SK-N-SH (cell line): ENCODE measurements at regions not wholly inside any gene's neighbourhood (a gene's known extent, or its start where the extent isn't known, plus 50 kb on each side); places are given as distances from the start of the nearest gene placed in this dataset.

Experiments used
- CTCF ChIA-PET: fragments of 300-600, 350-600 bp; formaldehyde crosslinking; extraction: SDS; loops from one replicate; lab custom pipeline; 2021; lab: Yijun Ruan, JAX
- POLR2A ChIA-PET: fragments of 350-600 bp; sonication (Branson Sonifier 250); formaldehyde crosslinking; extraction: SDS; loops from one replicate; lab custom pipeline; 2020; ENCODE audit warnings: antibody characterized with exemption, inconsistent platforms; lab: Yijun Ruan, JAX
- DNase-seq: peaks from one replicate; pipeline ENCODE4 v3.0.0; 2012
- H2AFZ ChIP-seq: fragments of 200-600 bp; sonication (generic); 2 replicates; pipeline ENCODE4 v1.8.1; 2016; ENCODE audit warnings: antibody characterized with exemption, mild to moderate bottlenecking, low read depth
- H3F3A ChIP-seq: fragments of 200-600 bp; sonication (generic); replicated peaks from 2 replicates; pipeline ENCODE3; 2016; ENCODE audit warnings: antibody characterized with exemption, mild to moderate bottlenecking; ENCODE audit not compliant: insufficient read depth
- H3K27ac ChIP-seq, 2 experiments: fragments of 200-500 bp in 1 of 2; fragments of 200-600 bp in 1 of 2; sonication (Bioruptor generic) in 1 of 2; sonication (generic), shearing (Covaris generic) in 1 of 2; 2 replicates each; pipeline versions ENCODE4 v1.5.1 to v1.6.1; 2014 to 2016; ENCODE audit warnings: low read depth in 2 of 2, inconsistent platforms in 1 of 2, low read length in 1 of 2, mild to moderate bottlenecking in 1 of 2, mixed read lengths in 1 of 2
- H3K27me3 ChIP-seq: fragments of 200-600 bp; sonication (generic), shearing (Covaris generic); 2 replicates; pipeline ENCODE4 v1.6.1; 2016; ENCODE audit warnings: mixed run types; ENCODE audit not compliant: insufficient read depth
- H3K36me3 ChIP-seq, 2 experiments: fragments of 200-500 bp in 1 of 2; fragments of 200-600 bp in 1 of 2; sonication (Bioruptor generic) in 1 of 2; sonication (generic) in 1 of 2; replicated peaks in 1 of 2; 2 replicates each; pipeline versions ENCODE3 to v1.5.1; 2014 to 2016; ENCODE audit warnings: low read length in 1 of 2, mild to moderate bottlenecking in 1 of 2; ENCODE audit not compliant: insufficient read depth in 2 of 2, control insufficient read depth in 1 of 2
- H3K4me1 ChIP-seq, 2 experiments: fragments of 200-500 bp in 1 of 2; fragments of 200-600 bp in 1 of 2; sonication (Bioruptor generic) in 1 of 2; sonication (generic), shearing (Covaris generic) in 1 of 2; 2 replicates each; pipeline versions ENCODE4 v1.5.1 to v1.6.1; 2014 to 2016; ENCODE audit warnings: low read depth in 1 of 2, low read length in 1 of 2, mixed run types in 1 of 2; ENCODE audit not compliant: insufficient read depth in 2 of 2, control insufficient read depth in 1 of 2
- H3K4me2 ChIP-seq: fragments of 200-600 bp; sonication (generic), shearing (Covaris generic); 2 replicates; pipeline ENCODE4 v1.6.1; 2017; ENCODE audit warnings: mixed run types
- H3K4me3 ChIP-seq, 2 experiments: fragments of 200-500 bp in 1 of 2; fragments of 200-600 bp in 1 of 2; sonication (Bioruptor generic) in 1 of 2; sonication (generic), shearing (Covaris generic) in 1 of 2; 2 replicates each; pipeline versions ENCODE4 v1.5.1 to v1.8.1; 2014 to 2016; ENCODE audit warnings: low read depth in 2 of 2, inconsistent platforms in 1 of 2, low read length in 1 of 2, mild to moderate bottlenecking in 1 of 2, mixed read lengths in 1 of 2, moderate library complexity in 1 of 2
- H3K79me2 ChIP-seq: fragments of 200-600 bp; sonication (generic); 2 replicates; pipeline ENCODE4 v1.8.1; 2017; ENCODE audit warnings: mild to moderate bottlenecking; ENCODE audit not compliant: insufficient read depth
- H3K9ac ChIP-seq: fragments of 200-600 bp; sonication (generic); 2 replicates; pipeline ENCODE4 v1.6.1; 2017; ENCODE audit warnings: mixed run types
- H3K9me2 ChIP-seq: fragments of 200-600 bp; sonication (generic); 2 replicates; pipeline ENCODE4 v1.6.1; 2017; ENCODE audit warnings: mixed run types
- H3K9me3 ChIP-seq: fragments of 200-600 bp; sonication (generic); 2 replicates; pipeline ENCODE4 v1.6.1; 2017; ENCODE audit warnings: mixed run types, mild to moderate bottlenecking, moderate library complexity
- H4K20me1 ChIP-seq: fragments of 200-600 bp; sonication (generic); 2 replicates; pipeline ENCODE4 v1.6.1; 2017; ENCODE audit warnings: mild to moderate bottlenecking, mixed run types; ENCODE audit not compliant: insufficient read depth
- EZH2phosphoT487 ChIP-seq: fragments of 200-600 bp; sonication (generic); IDR thresholded peaks from 2 replicates; pipeline ENCODE4 v1.6.1; 2017; ENCODE audit warnings: low read depth, mixed run types, mild to moderate bottlenecking, antibody characterized with exemption, moderate library complexity, borderline replicate concordance
- FOSL2 ChIP-seq: IDR thresholded peaks from 2 replicates; pipeline ENCODE4 v1.4.0; 2012; ENCODE audit warnings: low read depth, mild to moderate bottlenecking, moderate library complexity, borderline replicate concordance
- FOXJ3 ChIP-seq: sonication (generic); formaldehyde crosslinking; IDR thresholded peaks from 2 replicates; pipeline ENCODE4 v1.5.1; 2020; ENCODE audit warnings: mild to moderate bottlenecking, missing genetic modification reagents
- GATA2 ChIP-seq: sonication (generic); formaldehyde crosslinking; IDR thresholded peaks from 2 replicates; pipeline ENCODE4 v1.5.0; 2020; ENCODE audit warnings: mild to moderate bottlenecking, missing genetic modification reagents
- JUND ChIP-seq: IDR thresholded peaks from 2 replicates; pipeline ENCODE4 v1.4.0; 2012
- MAX ChIP-seq: IDR thresholded peaks from 2 replicates; pipeline ENCODE4 v1.4.0; 2012; ENCODE audit warnings: low read depth
- MEF2A ChIP-seq: IDR thresholded peaks from 2 replicates; pipeline ENCODE4 v1.4.0; 2012; ENCODE audit warnings: low read depth, borderline replicate concordance
- MXI1 ChIP-seq: IDR thresholded peaks from 2 replicates; pipeline ENCODE4 v1.6.1; 2012; ENCODE audit warnings: mild to moderate bottlenecking, low read depth, low read length, improper control_type of control experiment
- PBX3 ChIP-seq: IDR thresholded peaks from 2 replicates; pipeline ENCODE4; 2012
- POLR2AphosphoS5 ChIP-seq: IDR thresholded peaks from 2 replicates; pipeline ENCODE4 v1.6.1; 2012; ENCODE audit warnings: low read depth, low read length
- RAD21 ChIP-seq: IDR thresholded peaks from 2 replicates; pipeline ENCODE4 v1.6.1; 2012; ENCODE audit warnings: mild to moderate bottlenecking, low read length
- REST ChIP-seq: IDR thresholded peaks from 2 replicates; pipeline ENCODE4 v1.6.1; 2012; ENCODE audit warnings: mild to moderate bottlenecking, low read depth, low read length, moderate library complexity
- RFX5 ChIP-seq: IDR thresholded peaks from 2 replicates; pipeline ENCODE4 v1.6.1; 2012; ENCODE audit warnings: mild to moderate bottlenecking, improper control_type of control experiment, low read length
- TCF12 ChIP-seq: IDR thresholded peaks from 2 replicates; pipeline ENCODE4 v1.4.0; 2012
- TEAD4 ChIP-seq: IDR thresholded peaks from 2 replicates; pipeline ENCODE4 v1.4.0; 2012; ENCODE audit warnings: mild to moderate bottlenecking, borderline replicate concordance; ENCODE audit not compliant: insufficient read depth
- USF1 ChIP-seq: IDR thresholded peaks from 2 replicates; pipeline ENCODE4 v1.4.0; 2012; ENCODE audit warnings: low read depth, borderline replicate concordance
- USF2 ChIP-seq: fragments of 150-350 bp; IDR thresholded peaks from 2 replicates; pipeline ENCODE4 v1.6.1; 2017; ENCODE audit warnings: antibody characterized with exemption, low read length, low read depth, borderline replicate concordance
- ZBTB33 ChIP-seq: IDR thresholded peaks from 2 replicates; pipeline ENCODE4 v1.4.0; 2012; ENCODE audit warnings: low read depth, borderline replicate concordance
- WGBS: methylation state at CpG from one replicate; pipeline ENCODE4 v1.1.6; 2017; ENCODE audit warnings: low lambda C conversion rate; 5-methylcytosine and 5-hydroxymethylcytosine counted together

- TF ChIP-seq USF2 (no peak), GATA2 (CRISPR knock-in tag) (no peak), TEAD4 (no peak), MEF2A (no peak), RAD21 (no peak), MAX (no peak), ZBTB33 (no peak), MXI1 (no peak), FOXJ3 (CRISPR knock-in tag) (no peak), REST (no peak), POLR2AphosphoS5 (no peak)
Measured at GRCh38 chr1:81174052-81174451, 626.7 kb upstream of the ADGRL2 start (continued).

- no peak overlapping the region for H3K4me2 ChIP-seq
- H3K79me2 ChIP-seq, result no peaks in the 10 kb centered on the region
- ChIA-PET CTCF (interaction anchor here (1.6 kb wide), 1 partner anchor 14 kb away, joined by 3 read pairs; no protein-coding TSS in a partner anchor), POLR2A (no interaction called here)
- no peaks in the 10 kb centered on the region for H3F3A ChIP-seq
- H3K27ac ChIP-seq, result no peak overlapping the region
- no peak overlapping the region for H2AFZ ChIP-seq
- no peaks in the 10 kb centered on the region for H3K36me3 ChIP-seq
- H3K27me3 ChIP-seq, result no peaks in the 10 kb centered on the region
- H3K4me3 ChIP-seq, result no peak overlapping the region
- H3K4me1 ChIP-seq, result no peaks in the 10 kb centered on the region
- WGBS, result 81% methylated on average over 2 of the region's 2 CpGs
- no peaks in the 10 kb centered on the region for H3K9me2 ChIP-seq
- DNase-seq, result no peak
- H3K9ac ChIP-seq, result no peak overlapping the region
- no peak for TF ChIP-seq USF1
- no peak for TF ChIP-seq EZH2phosphoT487
- TF ChIP-seq TEAD4, result no peak
- no peak for TF ChIP-seq JUND
- no peak for TF ChIP-seq MXI1
- TF ChIP-seq TCF12, result no peak
- TF ChIP-seq RFX5, result no peak
- no peak for TF ChIP-seq PBX3
- TF ChIP-seq MAX, result no peak
- no peak for TF ChIP-seq FOSL2
- 0 out of 2 replicates have a peak, but pooled peaks cover 7% of the 10 kb centered on the region for H3K9me3 ChIP-seq
- no peaks in the 10 kb centered on the region for H4K20me1 ChIP-seq
Measured at GRCh38 chr1:81172483-81172882, 628.3 kb upstream of the ADGRL2 start.
